NCI-H510A treated with DMSO at 0.1 percent for 48 hours (cell line): ENCODE measurements at regions not wholly inside any gene's neighbourhood (a gene's known extent, or its start where the extent isn't known, plus 50 kb on each side); places are given as distances from the start of the nearest gene placed in this dataset.
"Not testable (repeated sequence)": the region's sequence is repeated elsewhere in the genome, so short reads cannot be mapped to it uniquely, and the experiment has no call there.

ENCODE experiments used
- DNase-seq: peaks from one replicate; lab custom pipeline; 2025; lab: John Stamatoyannopoulos, UW

GRCh38 chr3:98705212-98705611, 57.9 kb upstream of the ST3GAL6 start:
- DNase-seq = no peak

GRCh38 chr3:98705694-98706093, 57.4 kb upstream of the ST3GAL6 start:
- no peak for DNase-seq

- DNase-seq = not testable (repeated sequence)
These were observed 54.5 kb upstream of the ST3GAL6 start for GRCh38 chr3:98708681-98709080.

GRCh38 chr3:98709441-98709840, 53.7 kb upstream of the ST3GAL6 start:
- DNase-seq = no peak

GRCh38 chr3:98710067-98710659, 53.0 kb upstream of the ST3GAL6 start:
- DNase-seq = no peak

- no peak for DNase-seq
These were observed 51.7 kb upstream of the ST3GAL6 start for GRCh38 chr3:98711426-98711825.

GRCh38 chr3:98712726-98713125, 50.4 kb upstream of the ST3GAL6 start:
- DNase-seq = no peak

- DNase-seq = not testable (repeated sequence)
These were observed 49.8 kb upstream of the ST3GAL6 start for GRCh38 chr3:98713332-98713731.
